T47D (cell line): ENCODE measurements at regions not wholly inside any gene's neighbourhood (a gene's known extent, or its start where the extent isn't known, plus 50 kb on each side); places are given as distances from the start of the nearest gene placed in this dataset.
"Not testable (repeated sequence)": the region's sequence is repeated elsewhere in the genome, so short reads cannot be mapped to it uniquely, and the experiment has no call there.

ENCODE experiments used
- DNase-seq, 2 experiments: peaks; one replicate each; pipeline versions ENCODE4 v3.0.0 to v3.0.0-alpha.2; 2011 to 2012; ENCODE audit warnings: low read depth in 1 of 2, low spot score in 1 of 2
- JUND ChIP-seq: IDR thresholded peaks from 2 replicates; pipeline ENCODE4 v1.6.1; 2012; ENCODE audit warnings: low read depth
- in situ Hi-C: cut with HindIII; loops from 2 replicates; pipeline ENCODE4 v1.10.0; 2016; ENCODE audit warnings: low sequenced_read_pairs, low pct_unique_long_range_greater_than_20kb

DNA sequence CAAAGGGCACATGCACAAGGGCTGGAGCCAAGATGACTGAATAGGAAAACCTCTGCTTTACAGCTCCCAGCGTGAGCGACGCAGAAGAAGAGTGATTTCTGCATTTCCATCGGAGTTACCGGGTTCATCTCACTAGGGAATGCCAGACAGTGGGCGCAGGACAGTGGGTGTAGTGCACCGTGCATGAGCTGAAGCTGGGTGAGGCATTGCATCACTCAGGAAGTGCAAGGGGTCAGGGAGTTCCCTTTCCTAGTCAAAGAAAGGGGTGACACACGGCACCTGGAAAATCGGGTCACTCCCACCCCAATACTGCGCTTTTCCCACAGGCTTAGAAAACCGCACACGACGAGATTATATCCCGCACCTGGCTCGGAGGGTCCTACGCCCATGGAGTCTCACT lies 64.5 kb upstream of the HTR1E start:
- DNase-seq, in situ Hi-C loops: not testable (repeated sequence)

GRCh38 chr6:86871681-86872080 lies 65.6 kb upstream of the HTR1E start:
- DNase-seq, result no peak
- in situ Hi-C loops, result no loop called here

DNA sequence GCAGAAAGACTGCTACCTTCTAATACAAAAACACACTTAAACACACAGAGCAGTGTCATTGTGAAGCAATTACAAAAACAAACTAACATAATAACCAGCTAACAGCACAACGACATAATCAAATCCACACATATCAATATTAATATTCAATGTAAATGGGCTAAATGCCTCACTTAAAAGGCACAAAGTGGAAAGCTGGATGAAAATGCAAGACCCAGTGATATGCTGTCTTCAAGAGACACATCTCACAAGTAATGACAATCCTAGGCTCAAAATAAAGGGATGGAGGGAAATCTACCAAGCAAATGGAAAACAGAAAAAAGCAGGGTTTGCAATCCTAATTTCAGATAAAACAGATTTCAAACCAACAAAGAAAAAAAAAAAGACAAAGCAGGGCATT lies 67.8 kb upstream of the HTR1E start:
- no peak for DNase-seq
- in situ Hi-C loops, result no loop called here
- TF ChIP-seq JUND, result no peak

More at GRCh38 chr6:86871681-86872080, 65.6 kb upstream of the HTR1E start:
- no peak for TF ChIP-seq JUND

DNA sequence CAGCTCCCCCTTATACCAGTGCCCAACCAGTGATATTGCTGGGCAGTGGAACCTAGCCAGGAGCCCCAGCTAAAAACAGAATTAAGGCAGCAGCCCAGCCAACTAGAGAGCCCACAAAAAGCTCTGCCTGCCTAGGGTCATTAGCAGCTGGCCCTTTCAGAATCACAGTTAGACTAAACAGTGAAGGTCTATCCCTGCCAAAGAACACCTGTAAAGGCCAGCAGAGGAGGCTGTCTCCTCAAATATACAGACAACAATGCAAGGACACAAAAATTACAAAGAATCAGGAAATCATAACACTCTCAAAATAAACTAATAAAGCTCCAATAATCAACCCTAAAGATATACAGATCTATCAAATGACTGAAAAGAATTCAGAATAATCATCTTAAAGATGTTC lies 77.8 kb upstream of the HTR1E start:
- no peak for DNase-seq
- no peak for TF ChIP-seq JUND
- in situ Hi-C loops, result no loop called here

GRCh38 chr6:86858970-86859369 lies 78.4 kb upstream of the HTR1E start:
- no peak for TF ChIP-seq JUND
- DNase-seq, result no peak
- in situ Hi-C loops, result no loop called here

DNA sequence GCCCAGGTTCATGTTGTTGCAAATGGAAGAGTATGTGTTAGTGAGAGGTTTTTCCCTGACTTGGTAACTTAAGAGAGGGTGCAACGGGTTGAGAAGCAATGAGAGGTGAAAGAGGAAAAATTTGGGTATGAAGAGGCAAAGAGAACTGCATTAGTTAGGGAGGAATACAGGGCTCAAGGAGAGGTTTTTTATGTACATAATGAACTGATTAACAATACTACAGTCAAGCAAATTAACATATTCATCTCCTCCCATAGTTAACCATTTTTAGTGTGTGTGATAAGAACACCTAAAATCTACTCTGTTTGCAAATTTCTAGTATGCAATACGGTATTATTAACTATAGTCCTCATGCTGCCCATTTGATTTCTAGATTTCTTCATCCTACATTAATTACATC lies 79.5 kb upstream of the HTR1E start:
- in situ Hi-C loops, result no loop called here
- no peak for DNase-seq
- TF ChIP-seq JUND, result no peak

GRCh38 chr6:86856937-86857563 lies 80.3 kb upstream of the HTR1E start:
- in situ Hi-C loops, result no loop called here
- no peak for TF ChIP-seq JUND
- peak; percentile 4 to 45 for DNase-seq

DNA sequence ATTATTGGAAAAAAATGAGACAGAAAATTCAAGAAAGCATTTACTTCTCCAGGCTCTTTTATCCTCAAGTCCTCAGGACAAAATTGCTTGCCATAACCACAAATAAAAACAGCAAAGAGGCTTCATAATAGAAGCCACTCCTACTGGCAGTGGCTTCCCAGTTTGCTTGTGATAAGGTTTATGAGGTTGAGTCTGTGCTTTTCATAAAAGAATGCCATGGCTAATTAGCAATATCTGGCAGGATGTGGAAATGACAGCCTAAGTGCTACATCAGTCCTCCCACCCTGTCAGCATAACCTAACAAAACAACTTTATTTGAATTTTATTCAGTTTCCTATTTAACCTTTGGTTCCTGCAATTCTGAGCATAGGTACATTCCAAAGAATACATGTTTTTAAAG lies 80.9 kb upstream of the HTR1E start:
- no peak for DNase-seq
- TF ChIP-seq JUND, result no peak
- in situ Hi-C loops, result no loop called here

DNA sequence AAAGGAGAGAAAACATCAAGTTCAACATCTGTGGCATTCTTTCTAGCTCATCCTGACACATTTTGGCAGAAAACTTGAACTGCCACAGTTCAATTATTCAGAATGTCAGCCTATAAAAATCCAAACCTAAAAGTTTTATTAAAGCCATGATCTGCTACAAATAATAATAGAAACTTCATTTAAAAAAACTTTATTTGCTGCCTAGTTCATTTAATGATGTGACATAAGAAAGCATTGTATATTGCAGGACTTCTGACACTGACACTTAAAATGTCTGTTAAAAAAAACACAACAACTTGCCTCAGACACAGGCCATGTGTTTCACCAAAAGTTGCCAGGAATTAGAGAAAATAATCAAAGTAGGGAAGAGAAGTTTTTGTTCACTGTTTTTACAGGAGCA lies 88.3 kb upstream of the HTR1E start:
- TF ChIP-seq JUND, result no peak
- in situ Hi-C loops, result no loop called here
- no peak for DNase-seq

GRCh38 chr6:86832686-86833085 lies 104.6 kb upstream of the HTR1E start:
- DNase-seq, result no peak
- in situ Hi-C loops, result no loop called here
- no peak for TF ChIP-seq JUND

DNA sequence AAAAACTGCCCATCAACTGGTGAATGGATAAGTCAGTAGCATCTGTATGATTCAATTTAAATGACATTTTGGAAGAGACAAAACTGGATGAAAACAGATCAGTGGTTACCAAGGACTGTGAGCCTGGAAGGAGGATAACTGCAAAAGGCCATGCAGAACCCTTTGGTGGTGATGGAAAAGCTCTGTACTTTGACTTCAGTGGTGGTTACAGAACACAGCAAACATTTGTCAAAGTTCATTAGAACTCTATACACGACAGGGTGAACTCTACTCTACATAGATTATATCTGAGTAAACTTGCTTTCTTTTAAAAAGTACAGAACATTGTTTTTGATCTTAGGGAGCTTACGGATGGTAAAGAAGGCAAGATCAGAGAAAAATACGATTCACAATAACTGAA lies 111.9 kb upstream of the HTR1E start:
- no peak for DNase-seq
- in situ Hi-C loops, result no loop called here
- no peak for TF ChIP-seq JUND

- in situ Hi-C loops, result no loop called here
- TF ChIP-seq JUND, result no peak
- no peak for DNase-seq
Measured at GRCh38 chr6:86822747-86823146, 114.6 kb upstream of the HTR1E start.

GRCh38 chr6:86820750-86821149 lies 116.6 kb upstream of the HTR1E start:
- no peak for DNase-seq
- TF ChIP-seq JUND, result no peak
- in situ Hi-C loops, result no loop called here

- in situ Hi-C loops, result no loop called here
- DNase-seq, result no peak
- TF ChIP-seq JUND, result no peak
Measured at GRCh38 chr6:86793649-86794048, 143.7 kb upstream of the HTR1E start.
